HUES48 (cell line): ENCODE measurements at regions not wholly inside any gene's neighbourhood (a gene's known extent, or its start where the extent isn't known, plus 50 kb on each side); places are given as distances from the start of the nearest gene placed in this dataset.

ENCODE experiments used
- H3K27ac ChIP-seq: one replicate; pipeline ENCODE4 v1.7.0; 2013; ENCODE audit warnings: low read depth, low read length, inconsistent platforms
- H3K27me3 ChIP-seq: 2 replicates; pipeline ENCODE4 v1.6.1; 2013; ENCODE audit warnings: mild to moderate bottlenecking, low read length; ENCODE audit not compliant: control insufficient read depth, insufficient read depth
- H3K36me3 ChIP-seq: 2 replicates; pipeline ENCODE4 v1.6.1; 2013; ENCODE audit warnings: low read length; ENCODE audit not compliant: control insufficient read depth, insufficient read depth
- H3K4me1 ChIP-seq: 2 replicates; pipeline ENCODE4 v1.6.1; 2013; ENCODE audit warnings: mild to moderate bottlenecking, low read length; ENCODE audit not compliant: control insufficient read depth, insufficient read depth
- H3K4me3 ChIP-seq: 2 replicates; pipeline ENCODE4 v1.5.1; 2013; ENCODE audit warnings: mild to moderate bottlenecking, low read depth, low read length
- H3K9ac ChIP-seq: 2 replicates; pipeline ENCODE4 v1.6.1; 2013; ENCODE audit warnings: mild to moderate bottlenecking, low read depth, low read length, moderate library complexity
- H3K9me3 ChIP-seq: 2 replicates; pipeline ENCODE4 v1.6.1; 2013; ENCODE audit warnings: low read length; ENCODE audit not compliant: control insufficient read depth, insufficient read depth

GRCh38 chr1:82923931-82924330 is 1075.0 kb downstream of the TTLL7 start:
- Histone ChIP-seq H3K4me3 (no peak overlapping the region), H3K9ac (no peak overlapping the region), H3K27me3 (no peaks in the 10 kb centered on the region), H3K4me1 (no peaks in the 10 kb centered on the region; the same call in 1 of the 2 replicates), H3K27ac (no peak overlapping the region), H3K36me3 (no peaks in the 10 kb centered on the region), H3K9me3 (no peaks in the 10 kb centered on the region)

GRCh38 chr1:82921759-82922158 is 1077.2 kb downstream of the TTLL7 start:
- H3K4me1 ChIP-seq: no peaks in the 10 kb centered on the region; the same call in 1 of the 2 replicates
- no peak overlapping the region for H3K4me3 ChIP-seq
- no peaks in the 10 kb centered on the region for H3K9me3 ChIP-seq
- no peak overlapping the region for H3K27ac ChIP-seq
- no peaks in the 10 kb centered on the region for H3K27me3 ChIP-seq
- H3K9ac ChIP-seq: no peak overlapping the region
- no peaks in the 10 kb centered on the region for H3K36me3 ChIP-seq

- H3K27me3 ChIP-seq: no peaks in the 10 kb centered on the region
- H3K27ac ChIP-seq: no peak overlapping the region
- H3K9me3 ChIP-seq: no peaks in the 10 kb centered on the region
- no peaks in the 10 kb centered on the region for H3K36me3 ChIP-seq
- no peak overlapping the region for H3K4me3 ChIP-seq
- no peaks in the 10 kb centered on the region; the same call in 1 of the 2 replicates for H3K4me1 ChIP-seq
- no peak overlapping the region for H3K9ac ChIP-seq
Measured at GRCh38 chr1:82920418-82921248, 1078.3 kb downstream of the TTLL7 start.

- H3K9ac ChIP-seq: no peak overlapping the region
- no peaks in the 10 kb centered on the region for H3K27me3 ChIP-seq
- no peak overlapping the region for H3K4me3 ChIP-seq
- no peak overlapping the region for H3K27ac ChIP-seq
- H3K9me3 ChIP-seq: no peaks in the 10 kb centered on the region
- H3K36me3 ChIP-seq: no peaks in the 10 kb centered on the region
- no peaks in the 10 kb centered on the region; the same call in 1 of the 2 replicates for H3K4me1 ChIP-seq
Measured at GRCh38 chr1:82919837-82920236, 1079.1 kb downstream of the TTLL7 start.

GRCh38 chr1:82907313-82907712 is 1091.6 kb downstream of the TTLL7 start:
- Histone ChIP-seq H3K9ac (no peak overlapping the region), H3K9me3 (no peaks in the 10 kb centered on the region), H3K4me3 (no peak overlapping the region), H3K4me1 (no peaks in the 10 kb centered on the region), H3K27ac (no peak overlapping the region), H3K36me3 (no peaks in the 10 kb centered on the region), H3K27me3 (no peaks in the 10 kb centered on the region)

- Histone ChIP-seq H3K4me1 (no peaks in the 10 kb centered on the region), H3K27ac (no peak overlapping the region), H3K36me3 (no peaks in the 10 kb centered on the region), H3K9ac (no peak overlapping the region), H3K4me3 (no peak overlapping the region), H3K27me3 (no peaks in the 10 kb centered on the region), H3K9me3 (no peaks in the 10 kb centered on the region)
Measured at GRCh38 chr1:82903626-82904025, 1095.3 kb downstream of the TTLL7 start.

- H3K27ac ChIP-seq: no peak overlapping the region
- H3K9me3 ChIP-seq: no peaks in the 10 kb centered on the region
Measured at GRCh38 chr1:82901561-82901960, 1097.4 kb downstream of the TTLL7 start.

GRCh38 chr1:82901118-82901517 is 1097.8 kb downstream of the TTLL7 start:
- Histone ChIP-seq H3K27me3 (no peaks in the 10 kb centered on the region), H3K36me3 (no peaks in the 10 kb centered on the region), H3K9me3 (no peaks in the 10 kb centered on the region), H3K9ac (no peak overlapping the region), H3K4me1 (no peaks in the 10 kb centered on the region), H3K27ac (no peak overlapping the region), H3K4me3 (no peak overlapping the region)

More at GRCh38 chr1:82901561-82901960, 1097.4 kb downstream of the TTLL7 start:
- Histone ChIP-seq H3K4me3 (no peak overlapping the region), H3K36me3 (no peaks in the 10 kb centered on the region), H3K4me1 (no peaks in the 10 kb centered on the region), H3K27me3 (no peaks in the 10 kb centered on the region), H3K9ac (no peak overlapping the region)

- Histone ChIP-seq H3K9ac (no peak overlapping the region), H3K4me1 (no peaks in the 10 kb centered on the region), H3K27ac (no peak overlapping the region), H3K4me3 (no peak overlapping the region), H3K27me3 (no peaks in the 10 kb centered on the region), H3K9me3 (no peaks in the 10 kb centered on the region), H3K36me3 (no peaks in the 10 kb centered on the region)
Measured at GRCh38 chr1:82899017-82899416, 1098.3 kb downstream of the ADGRL2 start.

- Histone ChIP-seq H3K27ac (no peak overlapping the region), H3K27me3 (no peaks in the 10 kb centered on the region)
Measured at GRCh38 chr1:82897549-82897948, 1096.8 kb downstream of the ADGRL2 start.

GRCh38 chr1:82896036-82896435 is 1095.3 kb downstream of the ADGRL2 start:
- Histone ChIP-seq H3K4me3 (no peak overlapping the region), H3K27ac (no peak overlapping the region), H3K36me3 (no peaks in the 10 kb centered on the region), H3K9me3 (no peaks in the 10 kb centered on the region), H3K9ac (no peak overlapping the region), H3K4me1 (no peaks in the 10 kb centered on the region), H3K27me3 (no peaks in the 10 kb centered on the region)

More at GRCh38 chr1:82897549-82897948, 1096.8 kb downstream of the ADGRL2 start:
- no peak overlapping the region for H3K4me3 ChIP-seq
- H3K9me3 ChIP-seq: no peaks in the 10 kb centered on the region
- H3K36me3 ChIP-seq: no peaks in the 10 kb centered on the region
- H3K4me1 ChIP-seq: no peaks in the 10 kb centered on the region
- H3K9ac ChIP-seq: no peak overlapping the region
